Fibroblast of peridontal ligament (primary cell): ENCODE measurements at regions not wholly inside any gene's neighbourhood (a gene's known extent, or its start where the extent isn't known, plus 50 kb on each side); places are given as distances from the start of the nearest gene placed in this dataset.

Experiments
- DNase-seq: peaks from one replicate; pipeline ENCODE4 v3.0.0-alpha.2; 2010; ENCODE audit errors: extremely low read depth

- DNase-seq = no peak
These were observed 76.7 kb upstream of the MYCN start for GRCh38 chr2:15863494-15864175.

GRCh38 chr2:15864176-15864769 lies 76.1 kb upstream of the MYCN start:
- DNase-seq = no peak

GRCh38 chr2:15865923-15866322 lies 74.4 kb upstream of the MYCN start:
- DNase-seq = no peak

- no peak for DNase-seq
These were observed 73.7 kb upstream of the MYCN start for GRCh38 chr2:15866563-15867193.

- DNase-seq = no peak
These were observed 72.9 kb upstream of the MYCN start for GRCh38 chr2:15867194-15868171.

GRCh38 chr2:15868186-15868585 lies 72.2 kb upstream of the MYCN start:
- DNase-seq = no peak

GRCh38 chr2:15868704-15869103 lies 71.6 kb upstream of the MYCN start:
- no peak for DNase-seq

GRCh38 chr2:15869396-15869795 lies 71.0 kb upstream of the MYCN start:
- no peak for DNase-seq

GRCh38 chr2:15869871-15870270 lies 70.5 kb upstream of the MYCN start:
- DNase-seq = no peak

GRCh38 chr2:15870565-15870964 lies 69.8 kb upstream of the MYCN start:
- DNase-seq = no peak

GRCh38 chr2:15871239-15871783 lies 69.0 kb upstream of the MYCN start:
- DNase-seq = no peak

- no peak for DNase-seq
These were observed 67.5 kb upstream of the MYCN start for GRCh38 chr2:15872854-15873253.

GRCh38 chr2:15874321-15874720 lies 66.0 kb upstream of the MYCN start:
- DNase-seq = no peak

GRCh38 chr2:15874854-15875804 lies 65.2 kb upstream of the MYCN start:
- DNase-seq = no peak

GRCh38 chr2:15875969-15876705 lies 64.2 kb upstream of the MYCN start:
- no peak for DNase-seq

GRCh38 chr2:15880226-15881119 lies 59.9 kb upstream of the MYCN start:
- no peak for DNase-seq

- no peak for DNase-seq
These were observed 59.3 kb upstream of the MYCN start for GRCh38 chr2:15881120-15881433.

GRCh38 chr2:15881676-15882075 lies 58.7 kb upstream of the MYCN start:
- DNase-seq = no peak
